ENCODE measurements at regions not wholly inside any gene's neighbourhood (a gene's known extent, or its start where the extent isn't known, plus 50 kb on each side); places are given as distances from the start of the nearest gene placed in this dataset.

- no peaks in the 10 kb centered on the region for H3K9me3 ChIP-seq (ENCODE audit: low read length)
- no peak overlapping the region for H3K9ac ChIP-seq (ENCODE audit: insufficient read depth, low read depth, low read length)
- no peak for DNase-seq (ENCODE audit: low spot score)
- H3K27ac ChIP-seq (ENCODE audit: extremely low read length, insufficient read depth, low read length) = no peak overlapping the region
- ChIA-PET POLR2A (no interaction called here), CTCF (ENCODE audit: low intra/inter-chr PET ratio, low total read pairs) (no interaction called here)
- intact Hi-C loops (cut with micrococcal nuclease; ENCODE audit: unreplicated experiment) (no loop called here), in situ Hi-C loops (cut with HindIII; ENCODE audit: extremely low pct_ligation_motif_present, low pct_unique_long_range_greater_than_20kb) (no loop called here)
- no peaks in the 10 kb centered on the region for H4K20me1 ChIP-seq (ENCODE audit: insufficient read depth, low read length)
- H3K36me3 ChIP-seq (replicated peaks in 1 of 2; ENCODE audit: control insufficient read depth in 1 of 2, insufficient read depth in 2 of 2, low read length in 2 of 2) = no peaks in the 10 kb centered on the region
- no peaks in the 10 kb centered on the region for H3K4me1 ChIP-seq (ENCODE audit: insufficient read depth, low read length)
- no peak overlapping the region for H3K4me2 ChIP-seq (ENCODE audit: low read depth, low read length)
- H2AFZ ChIP-seq (ENCODE audit: low read length) = no peak overlapping the region
- ATAC-seq = no peak
- TF ChIP-seq GFI1 (CRISPR knock-in tag; IDR thresholded peaks at IDR 0.05; ENCODE audit: borderline replicate concordance) (no peak), PRDM15 (CRISPR knock-in tag; IDR thresholded peaks at IDR 0.05) (no peak), TCF7 (IDR thresholded peaks at IDR 0.05; ENCODE audit: low read depth) (no peak), ZEB1 (IDR thresholded peaks at IDR 0.05; ENCODE audit: insufficient replicate concordance, low read depth) (no peak), REPIN1 (CRISPR knock-in tag; IDR thresholded peaks at IDR 0.05; ENCODE audit: borderline replicate concordance, low read depth) (no peak), MATR3 (CRISPR knock-in tag; IDR thresholded peaks at IDR 0.05) (no peak), ZNF382 (CRISPR knock-in tag; IDR thresholded peaks at IDR 0.05; ENCODE audit: borderline replicate concordance) (no peak)
- H3K27me3 ChIP-seq (ENCODE audit: control insufficient read depth in 1 of 2, insufficient read depth in 2 of 2, low read length in 2 of 2) = no peaks in the 10 kb centered on the region
- H3K79me2 ChIP-seq (ENCODE audit: insufficient read depth, low read length) = no peaks in the 10 kb centered on the region
- WGBS (ENCODE audit: low lambda C conversion rate) = 41% methylated on average over 9 of the region's 9 CpGs
- FAIRE-seq = no peak
- BruUV-seq (replicated peaks) = no TSS peak
- H3K4me3 ChIP-seq (replicated peaks in 1 of 3; ENCODE audit: insufficient read depth in 1 of 3, low read depth in 2 of 3, low read length in 3 of 3) = no peak overlapping the region
Observed at GRCh38 chr6:163984124-163984936, 569.8 kb downstream of the QKI start.

Data from HepG2 (cell line).